NCI-H510A (cell line): ENCODE measurements at regions not wholly inside any gene's neighbourhood (a gene's known extent, or its start where the extent isn't known, plus 50 kb on each side); places are given as distances from the start of the nearest gene placed in this dataset.
"Not testable (repeated sequence)": the region's sequence is repeated elsewhere in the genome, so short reads cannot be mapped to it uniquely, and the experiment has no call there.

Source experiments
- DNase-seq: peaks from one replicate; lab custom pipeline; 2025; lab: John Stamatoyannopoulos, UW

DNA sequence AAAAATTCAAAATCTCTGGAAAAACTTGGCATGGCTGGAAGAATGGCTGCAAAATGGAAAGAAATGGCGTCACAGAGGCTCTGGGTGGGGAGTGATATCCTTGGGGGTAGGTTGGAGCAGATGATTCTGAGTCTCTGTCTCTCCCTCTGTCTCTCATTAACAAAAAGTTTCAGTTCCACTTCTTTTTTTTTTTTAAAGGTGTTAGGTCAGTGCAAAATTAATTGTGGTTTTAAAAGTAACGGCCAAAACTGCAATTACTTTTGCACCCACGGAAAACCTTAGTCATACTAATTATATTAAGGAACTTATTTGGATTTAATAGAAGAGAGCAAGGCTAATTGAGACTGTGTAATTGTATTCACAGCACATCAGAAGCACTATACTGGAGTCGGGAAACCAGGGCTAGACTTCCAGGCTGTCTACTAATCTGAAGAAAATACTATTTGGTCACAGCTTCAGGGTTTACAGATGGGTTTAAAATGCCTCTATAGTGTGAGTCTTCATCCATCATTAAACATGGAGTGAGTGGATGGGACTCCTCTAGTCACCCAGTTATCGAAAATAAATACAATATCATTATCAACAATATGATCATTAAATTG, 289.1 kb upstream of the PLD5 start:
- DNase-seq, result no peak

DNA sequence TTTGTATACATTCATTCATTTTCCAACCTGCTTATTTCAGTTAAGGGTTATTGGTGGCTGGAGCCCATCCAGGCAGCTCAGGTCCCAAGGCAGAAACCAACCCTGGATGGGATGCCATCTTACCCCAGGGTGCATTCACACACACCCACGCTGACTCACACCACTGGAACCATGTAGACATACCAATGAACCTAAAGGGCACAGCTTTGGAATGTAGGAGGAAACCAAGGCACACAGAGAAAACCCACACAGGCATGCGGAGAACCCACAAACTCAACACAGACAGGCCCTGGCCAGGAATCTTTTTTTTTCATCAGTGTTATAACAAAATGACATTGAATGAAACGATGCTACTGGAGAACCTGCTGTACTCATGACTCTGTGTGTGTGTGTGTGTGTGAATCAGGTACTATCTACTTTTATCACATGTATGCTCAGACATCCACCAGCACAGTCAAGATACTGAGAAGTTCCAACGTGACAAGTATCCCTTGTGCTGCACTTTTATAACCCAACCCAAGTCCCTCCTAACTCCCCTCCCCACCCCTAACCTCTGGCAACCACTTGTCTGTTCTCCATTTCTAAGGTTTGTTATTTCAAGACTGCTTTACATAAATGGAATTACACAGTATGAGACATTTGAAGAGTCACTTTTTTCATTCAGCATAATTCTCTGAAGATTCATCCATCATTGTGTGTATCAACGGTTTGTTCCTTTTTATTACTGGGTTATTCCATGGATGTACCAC, 286.8 kb upstream of the PLD5 start:
- DNase-seq, result no peak

GRCh38 chr1:242806324-242806723, 281.8 kb upstream of the PLD5 start:
- DNase-seq, result no peak

DNA sequence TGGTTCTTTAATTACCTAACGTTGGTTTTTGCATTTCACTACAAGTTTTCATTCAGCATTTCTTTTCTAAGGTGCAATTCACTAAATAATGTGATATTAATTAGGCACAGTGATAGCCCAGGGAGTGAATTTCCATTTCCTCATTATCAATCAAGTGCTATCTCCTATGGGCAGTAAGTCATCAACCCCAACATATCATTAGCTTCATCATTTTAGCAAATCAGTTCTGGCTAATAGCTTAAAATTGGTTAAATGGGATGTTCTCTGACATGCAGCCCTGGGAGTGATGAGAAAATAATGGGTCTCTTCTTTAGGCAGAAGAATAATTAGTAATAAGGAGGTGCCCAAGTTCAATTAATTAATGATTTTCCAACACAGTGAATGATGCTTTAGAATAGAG, 280.9 kb upstream of the PLD5 start:
- not testable (repeated sequence) for DNase-seq

DNA sequence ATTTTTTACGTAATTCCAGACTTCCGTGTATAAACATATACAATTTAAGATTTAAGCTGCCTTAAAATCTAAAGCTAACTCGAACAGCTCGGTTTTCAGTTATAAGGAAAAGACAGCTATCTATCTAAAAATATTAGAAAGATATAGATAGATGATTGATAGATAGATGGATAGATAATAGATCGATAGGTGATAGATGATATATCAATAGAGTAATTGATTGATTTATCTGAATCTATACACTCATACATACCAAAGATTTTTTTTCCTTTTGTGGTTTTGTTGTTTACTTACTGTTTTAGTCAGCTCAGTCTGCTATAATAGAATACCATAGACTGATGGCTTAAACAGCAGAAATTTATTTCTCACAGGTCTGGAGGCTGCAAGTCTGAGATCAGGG, 278.5 kb upstream of the PLD5 start:
- no peak for DNase-seq

DNA sequence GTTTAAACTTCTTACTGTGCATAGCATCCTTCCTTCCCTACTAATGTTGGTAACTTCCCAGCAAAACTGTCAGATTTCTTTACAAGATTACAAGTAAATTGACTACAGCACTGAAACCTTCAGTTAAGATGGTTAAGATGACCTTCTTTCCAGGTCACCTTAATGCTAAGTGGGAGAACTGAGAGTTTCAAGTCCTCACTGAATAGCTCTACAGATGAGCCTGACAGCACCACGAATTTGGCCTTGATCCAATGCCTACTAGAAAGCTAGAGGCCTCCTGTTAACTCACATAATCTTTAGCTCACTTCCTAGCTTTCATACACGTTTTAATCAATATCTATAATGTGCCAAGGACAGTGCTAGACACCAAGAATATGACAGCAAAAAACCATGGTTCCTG, 276.0 kb upstream of the PLD5 start:
- no peak for DNase-seq

- DNase-seq, result no peak
Measured at GRCh38 chr1:242797856-242798255, 273.4 kb upstream of the PLD5 start.

GRCh38 chr1:242788771-242789170, 264.3 kb upstream of the PLD5 start:
- no peak for DNase-seq

DNA sequence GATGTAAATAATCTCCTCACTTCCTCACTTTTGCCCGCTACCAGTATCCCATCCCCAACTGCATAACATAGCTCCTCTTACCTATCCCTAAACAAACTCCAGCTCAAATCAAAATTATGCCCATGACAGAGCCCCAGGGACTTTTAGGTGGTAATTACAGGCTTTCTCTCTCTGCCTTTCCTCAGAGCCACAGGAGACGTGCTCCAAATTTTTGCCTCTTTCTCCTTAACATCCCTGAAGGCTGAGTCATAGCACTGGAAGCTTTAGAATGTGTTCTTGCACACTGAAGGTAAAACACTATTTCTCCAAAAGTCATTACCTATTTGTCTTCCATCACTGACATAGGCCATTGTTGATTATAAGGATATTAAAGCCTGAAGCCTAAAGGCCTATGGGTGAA, 263.5 kb upstream of the PLD5 start:
- no peak for DNase-seq

DNA sequence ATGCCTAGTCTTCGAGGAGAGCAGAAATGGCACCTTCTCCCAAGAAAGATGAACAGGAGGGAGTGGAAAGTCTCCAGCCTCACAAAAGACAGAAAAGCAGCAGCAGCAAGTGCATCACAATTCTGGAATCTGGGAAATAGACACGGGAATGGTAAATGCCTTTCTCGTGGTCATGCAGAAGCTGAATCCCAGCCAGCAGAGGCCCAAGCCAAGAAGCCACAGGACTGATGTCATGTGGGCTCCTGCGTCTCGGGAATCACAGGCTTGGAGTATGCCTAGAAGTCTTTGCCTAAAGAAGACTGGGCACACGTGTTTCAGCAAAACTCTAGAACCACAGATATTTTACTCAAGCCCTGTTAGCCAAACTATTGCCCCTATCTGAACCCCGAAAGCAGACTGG, 260.3 kb upstream of the PLD5 start:
- DNase-seq, result no peak

DNA sequence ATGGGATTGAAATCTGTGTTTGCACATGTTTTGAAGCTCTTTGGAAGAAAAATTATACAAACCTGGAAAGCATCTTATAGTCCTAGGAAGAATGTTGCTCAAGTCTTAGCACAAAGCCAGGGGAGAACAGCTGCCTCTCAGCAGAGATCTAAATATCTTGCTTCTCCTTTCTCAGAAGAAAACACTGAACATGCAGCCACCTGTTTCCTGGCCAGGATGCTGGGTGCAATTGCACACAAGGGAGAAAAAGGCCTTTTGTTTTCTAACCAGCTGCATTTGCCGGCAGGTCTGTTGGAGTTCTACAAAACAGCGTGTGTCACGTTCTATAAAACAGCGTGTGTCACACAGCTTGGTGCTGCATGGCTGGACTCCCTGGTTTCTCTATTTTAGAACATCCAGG, 259.6 kb upstream of the PLD5 start:
- no peak for DNase-seq

DNA sequence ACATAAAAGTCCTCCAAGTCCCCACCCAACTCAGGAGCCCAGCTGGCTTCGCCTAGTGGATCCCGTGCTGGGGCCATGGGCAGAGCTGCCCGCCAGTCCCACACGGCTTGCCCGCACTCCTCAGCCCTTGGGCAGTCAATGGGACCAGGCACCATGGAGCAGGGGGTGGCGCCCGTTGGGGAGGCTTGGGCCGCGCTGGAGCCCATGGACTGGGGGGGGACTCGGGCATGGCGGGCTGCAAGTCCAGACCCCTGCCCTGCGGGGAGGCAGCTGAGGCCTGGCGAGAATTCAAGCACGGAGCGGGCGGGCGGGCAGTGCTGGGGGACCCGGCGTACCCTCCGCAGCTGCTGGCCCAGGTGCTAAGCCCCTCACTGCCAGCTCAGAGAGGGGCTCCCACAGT, 249.8 kb upstream of the PLD5 start:
- no peak for DNase-seq

DNA sequence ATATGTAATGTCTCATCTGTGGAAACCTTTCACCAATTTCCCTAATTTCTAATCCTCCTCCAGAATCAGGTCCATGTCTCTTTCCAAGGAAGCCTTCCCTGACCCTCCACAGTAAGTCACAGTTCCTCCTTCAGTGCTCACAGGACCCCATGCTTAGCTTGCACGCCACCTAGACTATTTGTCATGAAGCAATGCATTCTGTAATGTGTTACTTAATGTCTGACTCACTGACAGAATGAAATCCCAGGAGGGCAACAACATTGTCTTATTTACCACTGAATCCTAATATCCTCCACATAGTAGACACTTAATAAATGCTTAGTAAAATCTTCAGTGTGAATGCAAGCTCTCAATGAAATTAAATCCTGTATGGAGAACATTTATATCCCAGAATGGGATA, 245.9 kb upstream of the PLD5 start:
- no peak for DNase-seq

GRCh38 chr1:242764161-242764560, 239.7 kb upstream of the PLD5 start:
- DNase-seq, result no peak

- no peak for DNase-seq
Measured at GRCh38 chr1:242761556-242761955, 237.1 kb upstream of the PLD5 start.

DNA sequence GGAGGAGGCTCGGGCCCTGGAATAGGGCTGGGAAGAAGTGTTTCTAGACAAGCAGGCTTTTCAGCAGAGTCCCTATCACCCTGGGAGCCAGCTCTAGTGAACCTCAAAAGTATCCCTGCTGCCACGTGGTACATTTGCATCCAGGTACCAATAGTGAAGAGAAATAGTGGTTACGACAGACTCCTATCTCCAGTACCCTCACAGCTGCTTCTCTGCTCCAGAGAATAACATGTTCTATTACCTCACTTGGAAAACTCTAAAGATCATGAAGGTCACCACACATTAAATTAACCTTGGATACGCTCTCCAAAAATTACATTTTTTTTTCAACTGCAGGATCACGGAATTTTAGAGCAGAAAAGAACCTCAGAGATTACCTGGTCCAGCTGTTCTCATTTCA, 230.4 kb upstream of the PLD5 start:
- no peak for DNase-seq

DNA sequence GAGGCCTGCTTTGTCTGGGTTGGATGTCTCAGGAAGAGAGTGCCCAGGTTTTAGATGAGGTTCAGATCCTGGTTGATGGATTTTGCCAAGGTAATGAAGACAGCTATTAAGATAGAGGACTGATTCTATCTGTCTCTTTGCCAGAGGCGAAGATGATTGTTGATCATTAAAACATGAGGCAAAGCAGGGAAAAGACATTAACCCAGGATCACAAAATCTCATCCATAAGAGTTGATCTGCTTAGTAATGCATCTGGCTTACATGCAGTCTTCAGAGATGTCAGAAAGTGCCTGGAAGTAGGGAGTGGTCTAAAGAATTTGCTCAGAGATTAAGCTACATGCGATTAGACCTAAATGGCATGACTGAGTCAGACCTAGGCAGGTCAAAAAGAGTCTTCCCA, 229.6 kb upstream of the PLD5 start:
- no peak for DNase-seq

DNA sequence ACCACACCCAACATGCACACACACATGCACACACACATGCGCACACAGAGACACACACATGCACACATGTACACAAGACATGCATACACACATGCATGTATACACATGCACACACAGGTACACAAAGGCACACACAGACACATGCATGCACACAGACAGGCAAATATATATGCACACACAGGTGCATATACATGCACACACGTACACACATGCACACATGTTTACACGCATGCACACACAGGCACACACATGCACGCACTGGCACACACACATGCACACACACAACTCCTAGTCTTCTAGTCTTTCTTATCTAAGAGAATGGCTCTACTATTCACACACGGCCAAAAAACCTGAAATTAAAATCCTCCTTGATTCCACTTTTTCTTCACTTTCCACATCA, 222.7 kb upstream of the PLD5 start:
- no peak for DNase-seq

GRCh38 chr1:242745079-242745478, 220.6 kb upstream of the PLD5 start:
- no peak for DNase-seq

- no peak for DNase-seq
Measured at GRCh38 chr1:242743983-242744780, 219.7 kb upstream of the PLD5 start.

DNA sequence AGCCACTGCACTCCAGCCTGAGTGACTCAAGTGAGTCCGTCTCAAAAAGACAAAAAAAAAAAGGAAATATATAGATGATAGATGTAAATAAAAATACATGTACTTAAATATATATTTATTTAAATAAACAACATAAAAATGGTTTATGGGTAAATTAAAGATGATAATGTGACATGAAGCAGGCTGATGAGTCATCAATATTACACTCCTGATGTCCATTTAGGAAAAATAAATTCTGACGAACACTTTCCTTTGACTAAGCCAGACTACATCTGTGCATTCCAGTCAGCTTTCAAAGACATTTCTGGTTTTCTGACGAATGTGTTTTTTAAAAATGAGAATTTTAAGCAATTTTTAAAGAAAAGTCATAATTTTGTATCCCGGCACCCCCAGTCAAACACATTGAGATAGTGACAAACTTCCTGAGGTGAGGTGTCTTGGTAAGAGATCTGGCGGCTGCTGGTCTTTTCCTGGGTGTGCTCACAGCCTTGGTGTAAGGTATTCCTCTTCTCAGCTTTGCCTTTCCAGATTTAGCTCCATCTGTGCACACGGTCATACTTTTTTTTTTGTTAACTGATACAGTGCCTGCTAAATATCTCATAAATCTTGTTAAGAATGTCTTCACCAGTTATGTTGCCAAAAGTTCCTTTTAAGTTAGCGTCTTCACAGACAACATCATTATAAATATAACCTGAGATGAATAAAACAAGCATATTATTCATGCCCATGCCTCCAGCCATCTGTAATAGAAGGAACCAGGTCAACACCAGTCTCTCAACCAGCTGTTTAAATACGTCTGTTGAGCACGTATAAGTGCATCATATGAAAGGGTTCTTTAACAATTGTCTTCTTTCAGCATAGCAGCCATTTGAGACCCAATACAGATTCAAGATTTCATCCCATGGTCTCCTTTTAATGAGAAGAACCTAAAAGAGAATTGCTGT, 214.5 kb upstream of the PLD5 start:
- no peak for DNase-seq

DNA sequence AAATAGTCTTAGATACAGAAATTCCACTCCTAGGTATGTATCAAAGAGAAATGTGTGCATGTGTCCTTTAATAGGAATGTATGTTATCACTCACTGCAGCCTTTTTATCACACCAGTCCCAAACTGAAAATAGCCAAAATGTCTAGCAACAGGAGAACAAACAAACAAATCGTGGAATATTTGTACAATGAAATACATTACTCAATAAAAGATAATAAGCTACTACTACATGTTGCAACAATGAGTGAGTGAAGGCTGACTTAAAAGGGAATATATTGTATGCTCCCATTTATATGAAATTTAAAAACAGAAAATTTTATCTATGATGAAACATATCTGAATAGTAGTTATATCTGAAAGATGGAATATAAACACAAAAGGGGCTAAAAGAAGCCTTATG, 212.1 kb upstream of the PLD5 start:
- DNase-seq, result no peak
